Smooth muscle cell (in vitro differentiated cells): ENCODE measurements at regions not wholly inside any gene's neighbourhood (a gene's known extent, or its start where the extent isn't known, plus 50 kb on each side); places are given as distances from the start of the nearest gene placed in this dataset.
A peak's percentile ranks its signal among the peaks of the same experiment; 100 is the strongest.

ENCODE experiments used
- DNase-seq: peaks from one replicate; lab custom pipeline; 2025; ENCODE audit not compliant: unreplicated experiment; lab: John Stamatoyannopoulos, UW
- H2AFZ ChIP-seq: fragments of 200-600 bp; sonication (generic); 2 replicates; pipeline ENCODE4 v1.6.0; 2016; ENCODE audit warnings: antibody characterized with exemption, low read depth, mild to moderate bottlenecking
- H3F3A ChIP-seq: fragments of 200-600 bp; sonication (generic); 2 replicates; pipeline ENCODE4 v1.6.0; 2017; ENCODE audit warnings: antibody characterized with exemption, low read depth
- H3K27ac ChIP-seq: fragments of 200-600 bp; sonication (generic); 2 replicates; pipeline ENCODE4 v1.5.1; 2016; ENCODE audit warnings: low read depth, mild to moderate bottlenecking
- H3K27me3 ChIP-seq: fragments of 200-600 bp; sonication (generic); 2 replicates; pipeline ENCODE4 v1.6.1; 2016; ENCODE audit warnings: low read depth, mild to moderate bottlenecking
- H3K36me3 ChIP-seq: fragments of 200-600 bp; sonication (generic); 2 replicates; pipeline ENCODE4 v1.5.1; 2016; ENCODE audit warnings: low read depth
- H3K4me1 ChIP-seq: fragments of 200-600 bp; sonication (generic); 2 replicates; pipeline ENCODE4 v1.5.1; 2016; ENCODE audit warnings: low read depth
- H3K4me2 ChIP-seq: fragments of 200-600 bp; sonication (generic); 2 replicates; pipeline ENCODE4 v1.6.0; 2016; ENCODE audit warnings: mild to moderate bottlenecking
- H3K4me3 ChIP-seq: fragments of 200-600 bp; sonication (generic); 2 replicates; pipeline ENCODE4 v1.5.1; 2016; ENCODE audit warnings: mild to moderate bottlenecking
- H3K79me2 ChIP-seq: fragments of 200-600 bp; sonication (generic); 2 replicates; pipeline ENCODE4 v1.6.0; 2016; ENCODE audit warnings: low read depth, mild to moderate bottlenecking
- H3K9ac ChIP-seq: fragments of 200-600 bp; sonication (generic); 2 replicates; pipeline ENCODE4 v1.6.0; 2016; ENCODE audit warnings: low read depth
- H3K9me3 ChIP-seq: fragments of 200-600 bp; sonication (generic); replicated peaks from 2 replicates; pipeline ENCODE4 v1.5.1; 2016; ENCODE audit warnings: low read depth
- H4K20me1 ChIP-seq: fragments of 200-600 bp; sonication (generic); 2 replicates; pipeline ENCODE4 v1.6.0; 2016; ENCODE audit warnings: low read depth
- WGBS: methylation state at CpG from one replicate; pipeline ENCODE4 v1.1.7; 2016; ENCODE audit warnings: low lambda C conversion rate; 5-methylcytosine and 5-hydroxymethylcytosine counted together
- TF ChIP-seq, protein P1 (sequence below): fragments of 200-600 bp; sonication (generic); IDR thresholded peaks from 2 replicates; pipeline ENCODE4 v1.5.1; 2017; ENCODE audit warnings: borderline replicate concordance, mild to moderate bottlenecking, antibody characterized with exemption; ENCODE audit not compliant: insufficient read depth, poor library complexity, severe bottlenecking

DNA sequence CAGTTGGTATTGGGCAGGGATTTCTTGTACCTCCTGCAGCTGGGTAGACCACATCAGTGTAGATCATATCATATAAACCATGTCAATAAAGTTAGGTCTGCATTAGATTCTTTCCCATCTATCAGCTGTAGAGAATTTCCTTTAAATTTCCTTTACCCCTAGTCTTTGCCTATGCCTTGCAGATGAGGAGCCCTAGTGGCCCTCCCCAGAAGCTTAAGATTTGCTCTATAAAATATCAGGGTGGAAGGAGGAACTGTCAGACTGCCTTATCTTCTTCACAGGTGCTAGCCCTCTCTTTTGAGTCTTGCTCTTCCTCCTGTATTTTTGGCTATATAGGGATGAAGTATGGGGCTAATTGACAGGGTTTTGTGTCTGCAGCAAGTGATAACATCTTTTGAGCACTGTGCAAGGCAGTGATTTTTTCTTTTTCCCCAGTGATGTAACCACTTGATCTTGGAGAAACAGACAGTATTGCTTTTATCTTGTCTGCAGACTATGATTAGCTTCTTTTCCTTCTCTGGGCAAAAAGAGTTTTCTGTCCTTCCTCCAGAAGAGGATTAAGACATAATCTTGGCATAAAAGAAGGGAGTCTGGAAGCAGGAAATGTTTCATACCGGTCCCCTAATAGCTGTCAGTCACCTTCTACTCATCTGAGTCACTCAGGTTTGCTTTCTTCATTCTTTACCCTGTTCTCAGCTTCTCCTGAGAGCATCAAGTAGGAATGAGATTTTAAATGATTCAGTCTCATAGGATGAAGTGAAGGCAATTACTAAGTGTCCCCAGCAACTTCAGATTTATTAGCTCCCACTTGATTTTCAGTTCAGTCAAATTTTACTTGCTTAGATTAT, 286.4 kb downstream of the CDH19 start:
- no peak for DNase-seq
- Histone ChIP-seq H3K27ac (peak overlapping the region; percentile 83), H3F3A (peaks cover 8% of the 10 kb centered on the region), H3K4me2 (peak overlapping the region; percentile 25), H2AFZ (peak overlapping the region; percentile 5), H3K27me3 (no peaks in the 10 kb centered on the region), H3K4me1 (peaks cover 17% of the 10 kb centered on the region), H3K4me3 (no peak overlapping the region), H3K79me2 (no peaks in the 10 kb centered on the region), H3K9me3 (no peaks in the 10 kb centered on the region), H3K36me3 (no peaks in the 10 kb centered on the region), H3K9ac (peak overlapping the region; percentile 52), H4K20me1 (no peaks in the 10 kb centered on the region)
- WGBS: 0% methylated on average over 1 of the region's 1 CpG
- TF ChIP-seq, protein P1, sequence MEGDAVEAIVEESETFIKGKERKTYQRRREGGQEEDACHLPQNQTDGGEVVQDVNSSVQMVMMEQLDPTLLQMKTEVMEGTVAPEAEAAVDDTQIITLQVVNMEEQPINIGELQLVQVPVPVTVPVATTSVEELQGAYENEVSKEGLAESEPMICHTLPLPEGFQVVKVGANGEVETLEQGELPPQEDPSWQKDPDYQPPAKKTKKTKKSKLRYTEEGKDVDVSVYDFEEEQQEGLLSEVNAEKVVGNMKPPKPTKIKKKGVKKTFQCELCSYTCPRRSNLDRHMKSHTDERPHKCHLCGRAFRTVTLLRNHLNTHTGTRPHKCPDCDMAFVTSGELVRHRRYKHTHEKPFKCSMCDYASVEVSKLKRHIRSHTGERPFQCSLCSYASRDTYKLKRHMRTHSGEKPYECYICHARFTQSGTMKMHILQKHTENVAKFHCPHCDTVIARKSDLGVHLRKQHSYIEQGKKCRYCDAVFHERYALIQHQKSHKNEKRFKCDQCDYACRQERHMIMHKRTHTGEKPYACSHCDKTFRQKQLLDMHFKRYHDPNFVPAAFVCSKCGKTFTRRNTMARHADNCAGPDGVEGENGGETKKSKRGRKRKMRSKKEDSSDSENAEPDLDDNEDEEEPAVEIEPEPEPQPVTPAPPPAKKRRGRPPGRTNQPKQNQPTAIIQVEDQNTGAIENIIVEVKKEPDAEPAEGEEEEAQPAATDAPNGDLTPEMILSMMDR: no peak

DNA sequence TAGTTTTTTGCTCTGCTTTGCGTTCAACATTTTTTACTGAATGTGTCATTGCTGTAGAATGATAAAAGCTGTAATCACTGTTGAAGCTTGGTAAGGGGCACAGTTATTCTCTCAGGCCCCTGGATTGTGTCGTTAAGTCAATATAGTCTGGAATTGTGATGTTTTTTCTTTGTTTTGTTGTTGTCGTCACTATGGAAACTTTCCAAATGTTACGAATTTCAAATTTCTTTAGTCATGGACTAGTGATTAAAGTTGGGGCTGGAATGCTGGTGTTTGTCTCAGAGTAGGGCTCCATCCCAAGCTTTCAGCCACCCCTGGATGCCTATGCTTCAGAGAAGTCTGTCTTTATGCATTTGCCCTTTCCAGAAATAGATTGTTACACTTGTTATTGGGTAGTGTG, 287.2 kb downstream of the CDH19 start:
- no peak for DNase-seq
- H2AFZ ChIP-seq: peak overlapping the region; percentile 5
- H3K4me3 ChIP-seq: no peak overlapping the region
- no peaks in the 10 kb centered on the region for H3K36me3 ChIP-seq
- H4K20me1 ChIP-seq: no peaks in the 10 kb centered on the region
- H3K4me2 ChIP-seq: peak overlapping the region; percentile 25
- no peaks in the 10 kb centered on the region for H3K9me3 ChIP-seq
- H3F3A ChIP-seq: peaks cover 8% of the 10 kb centered on the region
- H3K27ac ChIP-seq: peak overlapping the region; percentile 83
- WGBS: 24% methylated on average over 4 of the region's 4 CpGs
- TF ChIP-seq, protein P1: no peak
- peak overlapping the region; percentile 52 for H3K9ac ChIP-seq
- no peaks in the 10 kb centered on the region for H3K79me2 ChIP-seq
- no peaks in the 10 kb centered on the region for H3K27me3 ChIP-seq
- peaks cover 17% of the 10 kb centered on the region for H3K4me1 ChIP-seq

DNA sequence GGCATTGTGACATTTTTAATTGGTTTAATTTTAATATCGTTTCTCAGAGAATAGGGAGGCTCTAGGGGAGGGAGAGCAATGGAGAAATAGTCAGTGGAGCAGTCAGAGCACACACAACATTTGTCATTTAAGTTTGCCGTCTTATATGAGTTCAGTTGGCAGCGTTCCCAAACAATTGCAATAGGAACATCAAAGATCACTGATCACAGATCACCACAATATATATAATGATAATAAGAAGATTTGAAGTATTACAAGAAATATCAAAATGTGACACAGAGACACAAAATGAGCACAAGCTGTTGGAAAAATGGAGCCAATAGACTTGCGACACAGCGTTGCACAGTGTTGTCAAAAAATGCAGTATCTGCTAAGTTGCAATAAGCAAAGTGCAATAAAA, 303.7 kb downstream of the CDH19 start:
- Histone ChIP-seq H3K9ac (no peak overlapping the region), H3F3A (no peaks in the 10 kb centered on the region), H3K4me3 (no peak overlapping the region), H3K36me3 (no peaks in the 10 kb centered on the region), H3K4me2 (no peak overlapping the region), H3K4me1 (no peaks in the 10 kb centered on the region), H2AFZ (peak overlapping the region; percentile 8), H3K27ac (no peak overlapping the region), H3K27me3 (no peaks in the 10 kb centered on the region), H3K79me2 (no peaks in the 10 kb centered on the region), H4K20me1 (no peaks in the 10 kb centered on the region), H3K9me3 (no peaks in the 10 kb centered on the region)
- TF ChIP-seq, protein P1: no peak
- 81% methylated on average over 5 of the region's 5 CpGs for WGBS
- no peak for DNase-seq

DNA sequence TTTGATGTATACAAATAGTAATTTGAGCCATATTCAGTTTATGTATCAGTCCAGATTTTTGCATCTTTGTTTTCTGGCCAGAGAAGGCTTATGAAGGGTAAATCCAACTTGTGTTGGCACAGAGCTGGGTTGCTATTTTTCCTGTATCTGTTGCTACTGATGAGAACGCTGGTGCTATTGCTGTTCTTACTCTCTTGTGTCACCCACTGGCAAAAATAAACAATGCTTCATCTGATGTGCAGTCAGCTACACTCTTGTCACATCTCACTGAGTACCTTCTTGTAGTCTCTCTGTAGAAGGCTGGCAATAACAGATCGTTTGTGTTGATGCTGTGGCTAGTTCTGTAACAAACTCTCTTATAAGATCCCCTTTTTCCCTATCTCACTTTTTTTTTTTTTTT, 323.4 kb downstream of the CDH19 start:
- WGBS: 73% methylated on average over 2 of the region's 2 CpGs

More for the DNA sequence above, 323.4 kb downstream of the CDH19 start:
- no peak overlapping the region for H3K4me3 ChIP-seq
- no peaks in the 10 kb centered on the region for H3K4me1 ChIP-seq
- H3K9me3 ChIP-seq: no peaks in the 10 kb centered on the region
- H4K20me1 ChIP-seq: no peaks in the 10 kb centered on the region
- no peak overlapping the region for H3K27ac ChIP-seq
- no peak for DNase-seq
- no peaks in the 10 kb centered on the region for H3K79me2 ChIP-seq
- TF ChIP-seq, protein P1: no peak
- no peaks in the 10 kb centered on the region for H3K36me3 ChIP-seq
- H3K27me3 ChIP-seq: no peaks in the 10 kb centered on the region
- no peak overlapping the region for H2AFZ ChIP-seq
- H3K4me2 ChIP-seq: no peak overlapping the region
- no peak overlapping the region for H3K9ac ChIP-seq
- H3F3A ChIP-seq: no peaks in the 10 kb centered on the region
